GM19240 (cell line): ENCODE measurements at regions not wholly inside any gene's neighbourhood (a gene's known extent, or its start where the extent isn't known, plus 50 kb on each side); places are given as distances from the start of the nearest gene placed in this dataset.
A peak's percentile ranks its signal among the peaks of the same experiment; 100 is the strongest.
"Not testable (repeated sequence)": the region's sequence is repeated elsewhere in the genome, so short reads cannot be mapped to it uniquely, and the experiment has no call there.

Experiments used
- DNase-seq: peaks from one replicate; pipeline ENCODE4 v3.0.0; 2011; ENCODE audit warnings: low spot score; ENCODE audit not compliant: insufficient read length

DNA sequence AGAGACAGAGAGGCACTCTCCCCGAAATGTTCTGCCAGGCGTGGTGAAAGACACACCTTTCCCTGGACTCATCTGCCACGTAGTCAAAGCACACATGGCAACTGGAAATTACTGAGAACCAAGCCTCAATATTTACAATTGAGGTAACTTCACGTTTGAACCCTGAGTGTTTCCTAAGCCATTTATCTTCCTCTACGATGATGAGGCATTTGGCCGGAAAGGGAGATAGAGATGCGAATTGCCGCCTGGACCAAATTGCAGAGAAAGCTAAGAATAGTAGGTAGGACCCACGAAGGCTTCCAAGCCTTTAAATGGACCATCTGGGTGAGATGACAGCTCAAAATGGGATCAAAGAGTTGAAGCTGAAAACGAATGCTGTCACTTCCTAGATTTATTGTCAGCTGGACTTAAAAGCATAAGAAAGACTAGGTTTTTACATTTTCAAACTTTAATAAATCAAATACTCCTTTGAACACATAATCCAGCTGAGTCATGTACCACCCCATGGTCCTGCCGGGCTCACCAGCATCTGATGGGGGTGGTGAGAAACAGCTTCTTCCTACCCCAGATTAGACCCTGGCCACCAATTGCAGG, 135.6 kb upstream of the LYZL2 start:
- no peak for DNase-seq

DNA sequence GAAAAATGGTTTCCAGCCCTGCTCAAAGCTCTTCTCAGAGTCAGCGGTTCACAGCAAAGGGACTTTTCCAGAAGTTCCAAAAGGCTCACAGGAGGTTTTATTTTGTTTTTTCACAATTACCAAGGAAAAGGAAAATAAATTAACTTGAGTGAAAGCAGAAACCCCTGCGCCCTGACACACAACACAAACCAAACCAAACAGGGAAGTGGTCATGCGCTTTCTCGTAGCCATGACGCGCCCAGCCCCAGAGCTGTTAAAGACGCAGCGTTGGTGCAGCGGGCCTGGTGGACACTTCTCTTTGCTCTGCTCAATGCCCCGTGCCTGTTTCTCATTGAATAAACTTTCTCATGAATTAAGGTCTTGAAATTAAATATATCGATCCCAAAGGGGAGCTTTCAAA, 134.4 kb upstream of the LYZL2 start:
- DNase-seq: no peak

DNA sequence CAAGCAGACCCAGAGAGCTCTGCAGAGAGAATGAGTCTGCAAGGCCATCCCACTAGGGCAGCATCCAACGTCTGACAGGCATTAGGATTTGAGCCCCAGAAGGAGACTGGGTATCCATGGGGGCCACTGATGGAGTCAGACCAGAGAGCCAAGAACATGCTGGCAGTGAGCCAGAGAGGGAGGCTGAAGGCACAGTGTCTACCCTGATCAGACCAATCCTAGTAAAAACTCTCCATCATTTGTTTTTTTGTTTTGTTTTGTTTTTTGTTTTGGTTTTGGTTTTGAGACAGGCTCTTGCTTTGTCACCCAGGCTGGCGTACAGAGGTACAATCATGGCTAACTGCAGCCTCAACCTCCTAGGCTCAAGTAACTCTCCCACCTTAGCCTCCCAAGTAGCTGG, 133.1 kb upstream of the LYZL2 start:
- no peak for DNase-seq

DNA sequence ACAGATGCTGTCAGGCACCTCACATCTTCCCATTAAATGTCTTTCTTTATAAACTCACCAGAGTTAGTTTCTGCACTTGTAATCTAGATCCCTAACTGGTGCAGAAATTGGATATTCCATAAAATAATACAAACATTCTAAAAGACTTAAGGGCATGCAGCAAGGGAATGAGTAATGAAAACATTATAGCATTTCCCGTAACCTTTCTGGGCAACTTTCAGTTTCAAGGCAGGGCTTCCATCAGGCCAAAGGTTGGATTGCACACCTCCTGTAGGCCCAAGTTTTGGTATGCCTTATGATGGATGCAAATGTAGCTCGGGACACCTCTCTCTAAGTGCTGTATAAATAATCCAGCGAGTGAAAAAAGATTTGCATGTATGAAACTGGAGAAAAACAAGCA, 129.9 kb upstream of the LYZL2 start:
- no peak for DNase-seq

DNA sequence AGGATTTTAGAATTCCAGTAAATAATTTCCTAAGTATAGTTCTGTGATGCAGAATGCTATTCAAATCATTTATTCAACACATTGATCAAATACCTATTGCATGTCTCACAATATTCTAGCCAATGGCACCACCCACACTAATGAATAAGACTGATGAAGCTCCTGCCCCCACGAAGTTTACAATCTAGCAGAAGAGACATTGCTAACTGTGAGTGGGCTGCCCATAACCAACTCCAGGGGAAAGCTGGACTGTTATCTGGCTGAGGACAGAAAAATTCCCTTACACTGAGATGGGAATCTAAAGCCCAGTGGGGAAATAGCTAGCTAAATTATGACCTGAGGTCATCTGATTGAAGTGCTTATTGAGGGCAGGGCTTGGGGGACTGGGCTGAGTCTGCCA, 128.8 kb upstream of the LYZL2 start:
- DNase-seq: no peak

DNA sequence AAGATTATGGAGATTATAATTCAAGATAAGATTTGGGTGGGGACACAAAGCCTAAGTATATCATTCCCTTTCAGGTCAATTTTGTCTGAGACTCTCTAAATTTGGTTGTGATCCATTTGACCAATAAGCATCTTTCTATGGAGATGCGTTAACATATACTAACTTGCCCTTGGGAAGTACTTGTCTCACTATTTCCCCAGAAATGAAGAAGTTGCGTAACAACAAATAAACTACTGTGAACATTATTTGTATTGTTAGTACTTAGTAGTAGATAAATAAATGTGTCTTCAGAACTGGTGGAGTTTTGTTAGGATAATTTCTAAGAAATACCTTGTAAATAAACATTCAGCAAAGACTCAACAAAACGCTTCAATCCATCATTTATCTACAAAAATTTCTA, 127.3 kb upstream of the LYZL2 start:
- DNase-seq: no peak

DNA sequence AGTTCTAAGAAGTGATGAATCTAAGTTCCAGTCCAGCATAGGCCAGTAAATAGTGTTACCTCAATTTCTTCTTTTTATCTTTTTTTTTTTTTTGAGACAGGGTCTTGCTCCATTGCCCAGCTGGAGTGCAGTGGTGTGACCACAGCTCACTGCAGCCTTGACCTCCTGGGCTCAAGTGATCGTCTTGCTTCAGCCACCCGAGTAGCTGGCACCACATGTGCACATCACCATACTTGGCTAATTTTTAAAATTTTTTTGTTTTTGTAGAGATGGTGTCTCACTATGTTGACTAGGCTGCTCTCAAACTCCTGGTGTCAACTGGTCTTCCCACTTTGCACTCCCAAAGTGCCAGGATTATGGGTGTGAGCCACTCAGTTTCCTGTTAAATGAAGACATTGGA, 126.6 kb upstream of the LYZL2 start:
- no peak for DNase-seq

DNA sequence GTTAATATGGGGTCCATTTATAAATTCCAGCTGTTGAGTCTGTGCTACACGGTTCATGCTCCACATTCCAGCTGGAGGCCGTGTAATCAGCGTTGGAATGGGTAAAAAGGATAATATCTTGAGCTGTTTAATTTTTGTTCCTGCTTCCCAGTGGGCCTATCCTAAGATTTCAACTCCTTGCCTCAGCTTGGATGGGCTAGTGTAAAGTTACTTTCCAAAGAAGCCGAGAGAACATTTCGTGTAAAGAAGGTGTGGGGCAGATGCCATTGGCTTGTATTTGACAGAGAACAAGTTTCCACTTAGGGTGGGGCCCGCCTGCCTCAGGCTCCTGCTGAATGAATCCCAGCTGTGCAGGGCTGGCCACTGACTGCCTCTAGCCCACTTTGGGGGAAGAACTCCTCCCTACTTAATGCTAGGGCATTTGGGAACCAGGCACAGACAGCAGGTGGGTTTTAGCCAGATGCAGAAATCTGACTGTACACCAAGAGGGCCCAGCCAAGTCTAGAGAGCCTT, 125.9 kb upstream of the LYZL2 start:
- no peak for DNase-seq

DNA sequence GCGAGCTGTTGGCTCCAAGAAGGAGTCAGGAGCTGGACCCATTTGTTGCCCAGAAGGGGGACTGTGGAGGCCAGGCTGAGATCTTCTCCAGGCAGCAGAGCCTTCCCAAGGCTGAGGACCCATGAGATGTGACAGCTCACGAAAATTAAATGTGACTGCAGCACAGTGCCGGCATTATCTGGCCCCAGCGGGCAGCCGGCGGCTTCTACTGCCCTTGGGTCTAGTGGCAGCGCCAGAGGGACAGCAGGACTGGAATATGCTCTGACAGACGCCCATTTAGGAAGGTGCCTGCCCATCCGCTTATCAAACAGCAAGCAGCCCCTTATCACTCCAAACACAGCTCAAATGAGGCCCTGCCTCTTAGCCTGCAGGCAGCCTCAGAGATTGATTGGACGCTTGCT, 122.9 kb upstream of the LYZL2 start:
- DNase-seq: no peak

DNA sequence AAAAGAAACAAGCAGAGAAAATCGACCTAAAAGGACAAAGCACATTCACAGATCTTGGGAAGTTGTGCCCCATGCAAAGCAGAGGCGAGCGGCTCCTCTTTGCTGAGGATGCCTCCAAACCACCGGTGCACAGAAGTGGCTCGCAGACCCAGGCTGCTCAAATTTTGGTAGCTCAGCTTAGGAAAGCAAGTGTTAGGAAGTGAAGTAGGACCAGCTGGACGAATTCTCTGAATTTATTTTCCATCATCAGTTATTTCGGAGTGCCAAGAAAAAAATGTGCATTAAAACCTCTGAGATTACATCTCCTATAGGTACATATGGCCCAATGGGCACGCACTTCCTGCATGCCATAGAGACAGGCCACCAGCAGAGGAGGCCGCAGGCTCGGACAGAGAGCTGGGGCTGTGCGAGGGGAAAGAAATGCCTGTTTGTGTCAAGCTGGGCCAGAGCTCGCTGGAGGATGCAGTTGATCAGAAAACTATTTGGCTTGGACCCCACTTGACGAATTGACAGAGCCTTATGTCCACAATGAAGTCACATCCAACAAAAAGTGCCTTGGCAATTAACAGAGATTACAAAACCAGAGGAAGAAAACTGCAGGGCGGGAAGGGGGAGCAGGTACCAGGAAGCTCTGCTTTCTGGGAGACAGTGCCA, 122.3 kb upstream of the LYZL2 start:
- no peak for DNase-seq

DNA sequence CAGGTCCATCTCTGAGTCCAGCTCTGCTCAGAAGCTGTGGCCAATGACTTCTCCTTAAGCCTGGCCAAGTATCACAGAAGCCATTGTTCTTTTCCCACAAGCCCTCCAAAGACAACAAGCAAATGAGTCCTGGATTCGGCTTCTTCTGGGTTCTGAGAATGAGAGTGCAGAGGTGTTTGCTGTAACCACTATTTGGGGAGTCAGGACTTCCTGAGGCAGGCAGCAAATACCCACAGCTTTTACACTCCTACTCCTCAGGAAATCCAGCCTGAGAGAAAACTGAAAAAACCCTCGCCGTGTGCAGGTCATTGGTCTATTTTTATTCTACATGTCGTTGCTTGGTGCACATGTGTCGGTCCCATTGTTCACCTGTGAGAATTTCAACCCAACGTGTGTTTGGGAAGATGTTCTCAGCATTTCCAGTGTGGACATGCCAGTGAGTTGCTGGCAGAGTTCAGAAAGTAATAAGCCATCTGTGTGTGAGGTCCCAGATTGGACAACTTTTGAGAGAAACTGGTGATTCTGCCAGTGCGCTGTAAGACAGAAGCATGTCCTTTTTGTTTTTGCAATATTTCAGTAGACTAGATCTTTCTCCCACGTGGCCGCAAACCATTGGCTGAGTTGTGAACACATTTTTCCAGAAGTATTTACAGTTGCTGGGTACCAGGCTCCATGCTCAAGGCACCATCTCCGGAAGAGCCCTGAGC, 121.6 kb upstream of the LYZL2 start:
- no peak for DNase-seq

DNA sequence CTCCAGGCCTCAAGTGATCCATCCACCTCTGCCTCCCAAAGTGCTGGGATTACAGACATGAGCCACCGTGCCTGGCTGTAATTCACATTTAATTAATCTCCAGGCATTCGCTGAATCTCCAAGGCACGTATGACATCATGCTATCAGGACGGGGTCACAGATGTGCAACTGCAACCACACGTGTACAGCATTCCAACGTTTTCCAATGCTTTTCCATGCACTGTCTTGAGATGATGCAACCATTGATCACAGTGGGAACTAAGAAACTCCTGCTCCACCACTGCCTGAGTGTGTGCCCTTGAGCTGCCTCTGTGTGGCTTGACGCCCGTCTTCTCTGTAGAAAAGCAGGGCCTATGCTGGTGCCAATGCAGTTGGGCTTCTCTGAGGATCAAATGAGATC, 119.8 kb upstream of the LYZL2 start:
- DNase-seq: no peak

DNA sequence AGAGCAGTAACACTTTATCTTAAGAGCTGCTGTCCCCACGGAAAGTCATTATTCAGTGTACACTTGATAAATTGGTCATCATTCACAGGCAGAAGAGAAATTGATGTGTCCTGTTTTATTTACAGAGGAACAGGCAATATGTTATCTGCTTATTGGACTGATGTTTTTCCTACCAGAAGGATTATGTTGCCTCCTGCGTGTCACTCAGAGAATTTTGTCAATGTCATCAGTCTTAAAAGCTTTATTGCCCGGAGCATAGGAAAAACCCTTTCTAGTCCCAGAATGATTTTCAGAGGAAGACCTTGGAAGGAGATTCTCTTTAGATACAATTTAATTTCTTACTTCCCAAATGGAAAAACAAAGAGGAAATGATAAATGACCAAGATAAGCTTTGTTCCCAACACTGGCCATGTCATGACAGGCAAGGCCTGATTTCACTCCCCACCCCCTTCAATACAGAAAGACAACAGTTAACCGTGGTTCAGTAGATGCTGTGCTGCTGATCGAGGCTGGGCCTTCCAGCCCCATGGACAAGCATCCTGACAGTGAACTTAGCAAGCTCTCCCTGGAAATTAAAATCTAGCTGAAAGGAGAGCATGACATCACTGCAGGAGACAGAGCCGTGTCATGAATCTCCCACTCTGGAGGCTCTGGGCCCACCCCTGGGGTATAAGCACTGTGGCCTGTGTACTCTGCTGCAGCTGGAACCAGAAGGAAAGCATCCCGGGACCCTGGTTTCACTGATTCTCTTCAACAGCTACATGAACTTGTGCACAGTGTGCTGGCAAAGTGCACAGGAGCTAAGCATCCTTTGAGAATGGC, 118.8 kb upstream of the LYZL2 start:
- no peak for DNase-seq

DNA sequence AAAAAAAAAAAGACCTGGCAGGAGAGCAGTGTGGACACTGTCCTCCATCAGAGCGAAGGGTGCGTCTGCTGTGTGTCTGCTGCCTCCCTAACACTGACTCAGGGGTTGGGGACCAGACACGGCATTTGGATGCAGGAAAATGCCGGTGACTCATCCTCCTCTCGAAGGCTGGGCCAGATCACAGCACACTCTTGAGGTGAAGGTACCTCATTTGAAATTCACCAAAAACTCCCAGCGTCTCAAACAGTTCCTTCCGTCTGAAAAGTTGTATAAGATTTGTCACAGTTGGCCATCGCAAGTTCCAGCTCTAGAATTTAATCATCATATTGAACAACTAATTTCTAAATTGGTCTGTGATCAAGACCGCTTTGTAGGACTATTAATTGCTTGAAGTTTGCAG, 118.1 kb upstream of the LYZL2 start:
- no peak for DNase-seq

DNA sequence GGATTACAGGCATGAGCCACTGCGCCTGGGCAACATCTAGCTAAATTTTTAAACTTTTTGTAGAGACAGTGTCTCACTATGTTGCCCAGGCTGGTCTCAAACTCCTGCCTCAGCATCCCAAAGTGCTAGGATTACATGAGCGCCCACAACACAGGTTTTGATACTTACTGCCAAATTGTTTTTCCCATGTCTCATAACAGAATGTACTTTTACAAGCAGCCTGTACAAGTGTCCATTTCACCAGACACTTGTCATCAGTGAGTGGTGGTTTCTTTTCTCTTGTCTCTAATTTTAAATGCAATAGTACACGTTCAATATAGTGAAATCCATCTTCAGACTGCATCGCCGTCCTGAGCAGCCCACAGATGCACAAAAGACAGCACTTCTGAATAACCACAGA, 116.4 kb upstream of the LYZL2 start:
- DNase-seq: no peak

DNA sequence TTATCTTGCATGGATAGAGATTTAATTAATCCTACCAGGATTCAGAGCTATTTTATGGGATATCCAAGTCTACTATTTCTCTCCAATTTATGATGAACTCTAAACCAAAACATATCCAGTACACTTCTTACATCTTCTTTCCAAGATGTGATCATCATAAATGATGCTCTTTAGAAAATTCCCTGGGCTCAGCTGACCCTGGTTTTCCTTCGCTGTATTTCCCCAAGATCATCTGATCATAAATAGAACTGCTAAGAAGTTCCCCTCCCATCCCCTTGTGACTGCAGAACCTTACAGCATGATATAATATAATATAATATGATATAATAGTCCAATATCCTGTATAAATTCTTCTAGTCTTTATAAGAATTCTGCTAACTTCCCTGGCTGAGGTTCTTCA, 114.6 kb upstream of the LYZL2 start:
- DNase-seq: no peak

DNA sequence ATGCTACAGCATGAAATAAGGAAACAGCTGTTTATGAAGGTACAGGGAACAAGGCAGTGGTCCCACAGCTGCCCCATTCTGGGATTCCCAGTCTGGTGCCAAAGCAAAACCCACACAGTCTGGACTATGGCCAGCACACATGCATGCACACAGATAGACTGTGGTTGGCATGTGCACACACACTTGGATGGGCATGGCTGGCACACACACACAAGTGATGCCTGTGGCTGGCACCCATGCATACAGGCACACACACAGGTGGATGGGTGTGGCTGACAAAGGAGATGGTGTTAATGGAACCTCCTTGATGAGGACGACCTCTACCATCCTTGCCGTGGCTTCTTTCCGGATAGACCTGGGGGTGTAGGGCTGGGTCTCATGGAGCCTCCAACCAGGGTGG, 114.0 kb upstream of the LYZL2 start:
- no peak for DNase-seq

DNA sequence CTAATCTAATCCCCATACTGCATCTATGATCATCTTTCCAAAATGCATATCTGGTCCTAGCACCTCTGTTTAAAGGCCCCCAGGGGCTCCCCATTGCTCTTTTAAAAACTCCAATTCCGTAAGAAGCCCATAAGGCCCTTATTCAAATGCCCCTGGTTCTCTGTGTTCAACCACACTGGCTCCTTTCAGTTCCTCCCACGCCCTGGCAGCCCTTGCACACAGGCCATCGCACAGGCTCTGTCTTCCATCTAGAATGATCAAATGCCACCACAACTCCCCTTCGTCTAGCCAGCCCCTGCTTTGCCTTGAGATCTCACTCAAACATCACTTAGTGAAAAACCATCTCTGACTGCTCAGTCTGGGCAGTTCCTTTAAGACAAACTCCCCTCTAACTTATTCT, 112.9 kb upstream of the LYZL2 start:
- peak; percentile 27 for DNase-seq

DNA sequence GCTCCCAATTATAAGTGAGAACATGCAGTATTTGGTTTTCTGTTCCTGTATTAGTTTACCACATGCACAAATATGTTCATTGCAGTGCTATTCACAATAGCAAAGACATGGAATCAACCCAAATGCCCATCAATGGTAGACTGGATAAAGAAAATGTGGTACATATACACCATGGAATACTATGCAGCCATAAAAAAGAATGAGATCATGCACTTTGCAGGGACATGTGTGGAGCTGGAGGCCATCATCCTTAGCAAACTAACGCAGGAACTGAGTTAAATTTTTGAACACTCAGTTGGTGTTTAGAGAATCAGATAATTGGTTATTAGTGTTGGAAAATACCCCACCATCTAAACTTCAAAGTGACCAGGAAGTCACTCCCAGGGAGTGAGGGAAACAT, 111.2 kb upstream of the LYZL2 start:
- DNase-seq: not testable (repeated sequence)

DNA sequence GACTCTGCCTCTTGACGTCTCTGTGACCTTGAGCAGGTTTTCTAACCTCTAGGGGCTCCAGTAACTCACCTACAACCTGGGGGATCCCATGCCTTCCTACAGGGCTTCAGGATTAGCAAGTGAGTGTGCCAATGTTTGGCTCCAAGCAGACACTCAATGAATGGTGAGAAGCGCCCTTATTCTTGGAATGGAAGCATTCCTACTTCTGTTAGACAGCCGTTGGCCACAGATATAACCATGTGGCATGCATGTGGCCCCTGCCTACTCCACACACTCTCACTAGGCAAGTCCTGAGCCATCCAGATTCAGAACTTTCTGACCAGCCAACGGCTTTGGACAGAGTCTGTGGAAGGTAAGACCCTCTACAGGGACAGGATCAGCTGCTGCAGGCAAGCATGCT, 108.9 kb upstream of the LYZL2 start:
- DNase-seq: no peak

DNA sequence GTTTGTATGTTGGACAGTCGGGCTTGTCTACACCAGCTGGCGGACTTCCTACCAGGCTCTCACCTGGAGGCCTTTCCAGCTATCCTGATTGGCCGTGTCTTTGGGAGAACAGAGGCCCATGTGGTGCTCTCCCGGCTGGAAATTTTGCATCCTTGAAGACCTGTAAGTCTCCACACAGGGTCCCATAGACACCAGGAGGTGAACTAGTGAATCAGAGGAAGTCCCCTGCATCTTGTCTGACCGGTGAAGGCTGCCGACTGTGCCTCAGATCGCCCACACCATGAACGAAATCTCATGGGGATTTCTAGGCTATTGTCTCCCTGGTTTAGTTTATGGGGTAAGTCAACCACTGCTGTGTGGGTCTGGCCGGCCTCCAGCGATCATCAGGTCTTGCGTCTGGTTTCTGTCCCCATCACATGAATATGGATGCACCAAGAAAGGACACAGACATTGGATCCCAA, 108.4 kb upstream of the LYZL2 start:
- DNase-seq: no peak

DNA sequence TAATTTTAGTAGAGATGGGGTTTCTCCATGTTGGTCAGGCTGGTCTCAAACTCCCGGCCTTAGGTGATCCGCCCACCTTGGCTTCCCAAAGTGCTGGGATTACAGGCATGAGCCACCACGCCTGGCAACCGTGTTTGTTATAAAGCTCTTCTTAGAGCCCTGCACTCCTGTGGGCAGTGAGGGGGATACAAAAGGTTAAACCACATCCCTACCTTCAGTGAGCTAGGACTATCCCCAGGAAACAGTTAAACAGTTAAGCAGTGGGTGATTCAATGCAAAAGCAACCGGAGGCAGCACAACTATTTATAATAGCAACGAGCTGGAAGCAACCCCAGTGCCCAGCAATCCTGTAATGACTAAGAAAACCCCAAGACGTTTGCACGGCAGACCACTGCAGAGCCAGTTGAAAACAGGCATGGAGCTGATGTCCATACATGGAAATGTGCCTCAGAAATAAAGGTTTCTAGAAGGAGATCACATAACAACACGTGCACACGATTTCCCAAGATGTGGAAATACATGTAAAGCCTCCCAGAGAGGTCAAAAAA, 107.2 kb upstream of the LYZL2 start:
- DNase-seq: no peak
